Endothelial cell of umbilical vein (primary cell): ENCODE measurements at regions not wholly inside any gene's neighbourhood (a gene's known extent, or its start where the extent isn't known, plus 50 kb on each side); places are given as distances from the start of the nearest gene placed in this dataset.

Experiments used
- BruUV-seq: library from RNA; stranded (reverse); fragments of 400-500 nt; replicated peaks from 2 replicates; lab custom pipeline; 2021; lab: Mats Ljungman, UMichigan
- CTCF ChIA-PET: fragments of 300-600, 350-600 bp; sonication (Branson Sonifier 250); formaldehyde crosslinking; loops from one replicate; lab custom pipeline; 2021; ENCODE audit warnings: antibody characterized with exemption, inconsistent platforms; lab: Charles Lee
- POLR2A ChIA-PET: fragments of 300-600, 350-600 bp; sonication (Branson Sonifier 250); formaldehyde crosslinking; loops from one replicate; lab custom pipeline; 2021; ENCODE audit warnings: antibody characterized with exemption, inconsistent platforms; lab: Charles Lee
- DNase-seq: peaks from one replicate; pipeline ENCODE4 v3.0.0-alpha.2; 2011; ENCODE audit warnings: low read depth, low spot score
- FAIRE-seq: peaks from 2 replicates; lab custom pipeline; 2011; peaks lifted over from hg19 to GRCh38; lab: Jason Lieb, UNC
- H2AFZ ChIP-seq: 2 replicates; pipeline ENCODE4 v1.6.0; 2012; ENCODE audit warnings: low read depth, low read length, control low read depth, inconsistent platforms
- H3K27ac ChIP-seq: 2 replicates; pipeline ENCODE4 v1.5.1; 2011; ENCODE audit warnings: low read depth, mild to moderate bottlenecking, control low read depth, low read length, moderate library complexity; ENCODE audit not compliant: insufficient read depth
- H3K27me3 ChIP-seq, 2 experiments: 2 replicates each; pipeline versions ENCODE4 v1.6.0 to v1.6.1; 2011; ENCODE audit warnings: low read length in 2 of 2, mixed read lengths in 1 of 2; ENCODE audit not compliant: control insufficient read depth in 2 of 2, insufficient read depth in 2 of 2
- H3K36me3 ChIP-seq, 2 experiments: 2 replicates in 1 of 2; 3 replicates in 1 of 2; pipeline ENCODE4 v1.5.1; 2011; ENCODE audit warnings: low read length in 2 of 2, mild to moderate bottlenecking in 1 of 2, moderate library complexity in 1 of 2; ENCODE audit not compliant: control insufficient read depth in 2 of 2, insufficient read depth in 2 of 2; ENCODE audit errors: extremely low read depth in 1 of 2
- H3K4me1 ChIP-seq: 3 replicates; pipeline ENCODE4 v1.5.1; 2011; ENCODE audit warnings: mild to moderate bottlenecking, low read length; ENCODE audit not compliant: control insufficient read depth, insufficient read depth; ENCODE audit errors: extremely low read depth
- H3K4me2 ChIP-seq: 2 replicates; pipeline ENCODE4 v1.6.1; 2011; ENCODE audit warnings: low read length, control low read depth, mixed read lengths; ENCODE audit not compliant: insufficient read depth
- H3K4me3 ChIP-seq, 3 experiments: fragments of 200-600 bp in 1 of 3; sonication (generic), shearing (Covaris generic) in 1 of 3; replicated peaks in 1 of 3; 2 replicates each; pipeline ENCODE4 v1.5.1; 2011 to 2016; ENCODE audit warnings: control low read depth in 3 of 3, low read length in 3 of 3, mild to moderate bottlenecking in 2 of 3, inconsistent platforms in 1 of 3, low read depth in 1 of 3, moderate library complexity in 1 of 3; ENCODE audit not compliant: insufficient read depth in 1 of 3
- H3K79me2 ChIP-seq: 2 replicates; pipeline ENCODE4 v1.6.0; 2012; ENCODE audit warnings: low read length, inconsistent platforms; ENCODE audit not compliant: control insufficient read depth, insufficient read depth
- H3K9ac ChIP-seq: replicated peaks from 2 replicates; pipeline ENCODE3; 2011; ENCODE audit warnings: low read length, control low read depth; ENCODE audit not compliant: insufficient read depth; ENCODE audit errors: extremely low read depth
- H3K9me1 ChIP-seq: replicated peaks from 3 replicates; pipeline ENCODE4 v1.6.0; 2011; ENCODE audit warnings: mild to moderate bottlenecking, low read length; ENCODE audit not compliant: control insufficient read depth, insufficient read depth; ENCODE audit errors: extremely low read depth
- H3K9me3 ChIP-seq: replicated peaks from 2 replicates; pipeline ENCODE4 v1.5.1; 2012; ENCODE audit warnings: low read length, inconsistent platforms; ENCODE audit not compliant: control insufficient read depth, insufficient read depth
- H4K20me1 ChIP-seq: replicated peaks from 2 replicates; pipeline ENCODE3; 2011; ENCODE audit warnings: mild to moderate bottlenecking, low read length; ENCODE audit not compliant: control insufficient read depth, insufficient read depth; ENCODE audit errors: extremely low read depth
- EZH2 ChIP-seq: IDR thresholded peaks from 2 replicates; pipeline ENCODE4 v1.6.1; 2012; ENCODE audit warnings: borderline replicate concordance, low read depth, mild to moderate bottlenecking, moderate library complexity, low read length, inconsistent platforms; ENCODE audit not compliant: severe bottlenecking
- FOS ChIP-seq: IDR thresholded peaks from 2 replicates; pipeline ENCODE4 v1.6.1; 2011; ENCODE audit warnings: mild to moderate bottlenecking, low read length, moderate library complexity, borderline replicate concordance; ENCODE audit not compliant: insufficient read depth
- GATA2 ChIP-seq: IDR thresholded peaks from 2 replicates; pipeline ENCODE4 v1.7.0; 2011; ENCODE audit warnings: low read depth, mild to moderate bottlenecking, moderate library complexity, mixed read lengths, low read length; ENCODE audit not compliant: insufficient read length, insufficient read depth
- JUN ChIP-seq: IDR thresholded peaks from 2 replicates; pipeline ENCODE4 v1.6.1; 2011; ENCODE audit warnings: borderline replicate concordance, low read depth; ENCODE audit not compliant: insufficient read length, insufficient read depth
- MYC ChIP-seq: IDR thresholded peaks from one replicate; pipeline ENCODE4 v1.6.1; 2011; ENCODE audit warnings: mild to moderate bottlenecking, low read depth, low read length
- POLR2A ChIP-seq: IDR thresholded peaks from 2 replicates; pipeline ENCODE4 v1.6.1; 2012; ENCODE audit warnings: low read depth, mild to moderate bottlenecking, control low read depth, low read length
- POLR2AphosphoS5 ChIP-seq: IDR thresholded peaks from 2 replicates; pipeline ENCODE4 v1.6.1; 2012; ENCODE audit warnings: low read depth, mild to moderate bottlenecking, control low read depth, low read length, moderate library complexity; ENCODE audit not compliant: insufficient read depth
- dilution Hi-C: fragments of 300-500 bp; cut with MboI; formaldehyde crosslinking; loops from one replicate; pipeline ENCODE4 v1.15.0; 2019; ENCODE audit warnings: low sequenced_read_pairs; ENCODE audit not compliant: extremely low pct_ligation_motif_present
- intact Hi-C: fragments of 100-400 bp; cut with micrococcal nuclease; formaldehyde crosslinking; loops from one replicate; pipeline ENCODE4 v1.10.0; 2022
- TF ChIP-seq, protein P1 (sequence below), 2 donors: IDR thresholded peaks; 1 replicate in 1 of 2; 2 replicates in 1 of 2; pipeline ENCODE4 v1.5.1; 2011; ENCODE audit warnings: low read length in 2 of 2, mild to moderate bottlenecking in 2 of 2, moderate library complexity in 2 of 2, control low read depth in 1 of 2, inconsistent platforms in 1 of 2, low read depth in 1 of 2; ENCODE audit not compliant: insufficient read depth in 1 of 2; ENCODE audit errors: extremely low read depth in 1 of 2
- TF ChIP-seq, protein P2 (sequence below): IDR thresholded peaks from 2 replicates; pipeline ENCODE4 v1.6.1; 2011; ENCODE audit not compliant: insufficient read depth, insufficient read length

DNA sequence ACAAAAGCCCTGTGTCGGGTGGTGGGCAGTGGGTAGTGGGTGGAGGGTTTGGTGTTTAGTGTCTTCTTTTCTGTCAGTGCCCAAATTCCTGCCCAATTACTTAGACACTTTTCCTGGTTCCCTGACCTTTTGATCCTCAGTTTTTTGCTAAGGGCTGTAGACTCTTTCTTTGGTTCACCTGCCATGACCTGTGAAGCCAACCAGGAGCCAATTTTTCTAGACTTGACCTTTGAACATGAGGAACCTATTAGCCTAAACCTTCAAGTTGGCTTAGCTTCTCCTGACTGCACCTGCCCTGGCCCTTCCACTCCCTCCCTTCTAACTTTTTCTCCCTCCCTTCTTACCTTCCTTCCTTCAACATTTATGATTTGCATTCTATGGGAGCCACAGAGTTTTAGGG is 94.5 kb downstream of the MID1IP1 start:
- Histone ChIP-seq H3K79me2 (no peaks in the 10 kb centered on the region), H3K27me3 (no peaks in the 10 kb centered on the region), H3K4me2 (no peak overlapping the region), H3K36me3 (no peaks in the 10 kb centered on the region), H3K9me1 (no peaks in the 10 kb centered on the region), H3K27ac (no peak overlapping the region), H3K4me1 (no peaks in the 10 kb centered on the region), H3K9ac (no peak overlapping the region), H4K20me1 (no peaks in the 10 kb centered on the region), H3K9me3 (no peaks in the 10 kb centered on the region), H2AFZ (no peak overlapping the region), H3K4me3 (no peak overlapping the region)
- ChIA-PET CTCF (no interaction called here), POLR2A (no interaction called here)
- TF ChIP-seq POLR2AphosphoS5: no peak
- no peak for TF ChIP-seq GATA2
- TF ChIP-seq POLR2A: no peak
- TF ChIP-seq JUN: no peak
- TF ChIP-seq FOS: no peak
- TF ChIP-seq, protein P1, sequence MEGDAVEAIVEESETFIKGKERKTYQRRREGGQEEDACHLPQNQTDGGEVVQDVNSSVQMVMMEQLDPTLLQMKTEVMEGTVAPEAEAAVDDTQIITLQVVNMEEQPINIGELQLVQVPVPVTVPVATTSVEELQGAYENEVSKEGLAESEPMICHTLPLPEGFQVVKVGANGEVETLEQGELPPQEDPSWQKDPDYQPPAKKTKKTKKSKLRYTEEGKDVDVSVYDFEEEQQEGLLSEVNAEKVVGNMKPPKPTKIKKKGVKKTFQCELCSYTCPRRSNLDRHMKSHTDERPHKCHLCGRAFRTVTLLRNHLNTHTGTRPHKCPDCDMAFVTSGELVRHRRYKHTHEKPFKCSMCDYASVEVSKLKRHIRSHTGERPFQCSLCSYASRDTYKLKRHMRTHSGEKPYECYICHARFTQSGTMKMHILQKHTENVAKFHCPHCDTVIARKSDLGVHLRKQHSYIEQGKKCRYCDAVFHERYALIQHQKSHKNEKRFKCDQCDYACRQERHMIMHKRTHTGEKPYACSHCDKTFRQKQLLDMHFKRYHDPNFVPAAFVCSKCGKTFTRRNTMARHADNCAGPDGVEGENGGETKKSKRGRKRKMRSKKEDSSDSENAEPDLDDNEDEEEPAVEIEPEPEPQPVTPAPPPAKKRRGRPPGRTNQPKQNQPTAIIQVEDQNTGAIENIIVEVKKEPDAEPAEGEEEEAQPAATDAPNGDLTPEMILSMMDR (IDR thresholded peaks at IDR 0.05; ENCODE audit: extremely low read depth in 1 of 2, insufficient read depth in 1 of 2, low read depth in 1 of 2, low read length in 2 of 2): no peak
- TF ChIP-seq MYC: no peak
- no peak for TF ChIP-seq EZH2
- TF ChIP-seq, protein P2, sequence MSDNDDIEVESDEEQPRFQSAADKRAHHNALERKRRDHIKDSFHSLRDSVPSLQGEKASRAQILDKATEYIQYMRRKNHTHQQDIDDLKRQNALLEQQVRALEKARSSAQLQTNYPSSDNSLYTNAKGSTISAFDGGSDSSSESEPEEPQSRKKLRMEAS: no peak
- dilution Hi-C loops (no loop called here), intact Hi-C loops (no loop called here)
- no peak for FAIRE-seq
- BruUV-seq: no TSS peak
- no peak for DNase-seq
